HG03342 (cell line): ENCODE measurements at regions not wholly inside any gene's neighbourhood (a gene's known extent, or its start where the extent isn't known, plus 50 kb on each side); places are given as distances from the start of the nearest gene placed in this dataset.

Experiments used
- ATAC-seq: cut with Tn5 transposase; IDR thresholded peaks from one replicate; pipeline ENCODE4 v1.9.1; 2021; ENCODE audit warnings: mild to moderate bottlenecking, moderate library complexity; ENCODE audit not compliant: unreplicated experiment

DNA sequence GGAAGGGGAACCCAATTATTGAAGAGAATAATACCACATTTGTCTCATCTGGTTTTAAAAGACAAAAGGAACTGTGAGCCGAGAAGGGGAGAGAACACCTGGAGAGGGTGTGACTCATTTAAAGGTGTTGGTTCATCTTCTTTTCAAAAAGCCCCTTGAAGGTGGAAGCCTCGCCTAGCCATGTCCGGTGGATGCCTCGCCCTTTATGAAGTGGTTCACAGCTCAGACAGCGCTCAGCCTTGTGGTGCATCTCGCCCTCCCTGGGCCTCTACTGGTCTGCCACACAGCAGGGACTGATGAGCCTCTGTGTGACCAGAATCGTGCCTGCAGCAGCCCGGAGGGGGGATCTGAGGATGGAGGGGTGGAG, 290.0 kb upstream of the CXCR4 start:
- no peak for ATAC-seq

- no peak for ATAC-seq
Measured at GRCh38 chr2:136407117-136407951, 289.4 kb upstream of the CXCR4 start.

GRCh38 chr2:136404925-136405324, 287.0 kb upstream of the CXCR4 start:
- ATAC-seq: no peak

GRCh38 chr2:136404176-136404575, 286.2 kb upstream of the CXCR4 start:
- no peak for ATAC-seq

- no peak for ATAC-seq
Measured at GRCh38 chr2:136402281-136402680, 284.3 kb upstream of the CXCR4 start.

DNA sequence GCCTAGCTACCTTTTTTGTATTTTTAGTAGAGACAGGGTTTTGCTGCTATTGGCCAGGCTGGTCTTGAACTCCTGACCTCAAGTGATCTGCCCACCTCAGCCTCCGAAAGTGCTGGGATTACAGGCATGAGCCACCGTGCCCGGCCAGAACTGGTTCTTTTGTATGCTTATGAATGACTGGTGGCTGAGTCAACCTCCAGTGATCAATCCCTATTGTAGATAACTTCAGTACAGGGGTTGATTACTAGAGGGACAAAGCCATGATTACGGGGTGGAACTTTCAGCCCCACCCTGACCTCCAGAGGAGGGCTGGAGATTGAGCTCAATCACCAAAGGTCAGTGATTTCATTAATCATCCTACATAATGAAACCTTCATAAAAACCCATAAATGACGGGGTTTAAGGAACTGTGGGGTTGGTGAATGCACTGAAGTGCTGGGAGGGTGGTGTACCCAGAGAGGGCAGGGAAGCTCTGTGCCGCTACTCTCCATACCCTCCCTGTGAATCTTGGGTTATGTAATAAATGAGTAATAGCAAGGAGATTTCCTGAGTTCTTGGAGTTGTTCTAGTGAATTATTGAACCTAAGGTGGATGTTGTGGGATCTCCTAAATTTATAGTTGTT, 281.8 kb upstream of the CXCR4 start:
- no peak for ATAC-seq

GRCh38 chr2:136395582-136395981, 277.6 kb upstream of the CXCR4 start:
- ATAC-seq: no peak

DNA sequence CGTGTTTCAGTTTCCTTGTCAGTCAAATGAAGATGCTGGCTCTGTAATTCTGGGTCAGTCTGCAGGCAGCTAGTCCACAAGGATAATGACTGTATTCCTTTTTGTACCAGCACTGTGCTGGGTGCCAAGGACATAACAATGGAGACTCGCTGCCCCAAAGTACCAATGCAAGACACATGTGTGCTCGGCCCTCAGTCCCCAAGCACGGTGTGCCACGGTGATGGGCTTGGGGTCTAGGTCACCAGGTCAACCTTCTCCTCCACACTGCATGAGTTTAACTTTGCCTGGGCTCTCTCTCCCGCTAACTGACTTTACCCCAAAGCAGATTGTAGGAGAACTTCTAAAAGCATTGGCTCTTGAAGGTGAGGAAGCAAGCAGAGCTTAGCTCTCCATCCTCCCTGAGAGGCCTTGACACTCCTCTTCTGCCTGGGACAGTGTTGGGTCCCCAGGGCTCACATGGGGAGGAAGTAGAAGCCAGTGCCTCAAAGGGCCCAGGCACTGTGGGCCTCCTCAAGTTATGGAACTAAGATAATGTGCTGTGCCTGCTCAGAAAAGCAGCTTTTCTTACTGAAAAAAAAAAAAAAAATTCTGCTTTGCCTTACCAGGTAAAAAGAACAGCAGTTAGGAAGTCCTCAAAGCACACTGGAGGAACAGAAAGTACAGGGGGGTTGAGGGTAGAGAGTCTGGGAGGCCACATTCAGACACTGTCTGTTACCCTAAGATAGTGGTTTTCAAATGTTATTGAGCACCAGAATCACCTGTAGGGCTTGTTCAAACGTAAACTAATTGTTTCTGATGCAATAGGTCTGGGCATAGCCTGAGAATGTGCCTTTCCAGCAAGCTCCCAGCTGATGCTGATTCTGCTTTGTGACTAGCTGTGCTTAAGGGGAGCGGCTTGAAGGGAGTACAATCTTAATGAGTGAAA, 276.4 kb upstream of the CXCR4 start:
- ATAC-seq: peak; percentile 48

GRCh38 chr2:136393514-136393913, 275.6 kb upstream of the CXCR4 start:
- ATAC-seq: no peak

DNA sequence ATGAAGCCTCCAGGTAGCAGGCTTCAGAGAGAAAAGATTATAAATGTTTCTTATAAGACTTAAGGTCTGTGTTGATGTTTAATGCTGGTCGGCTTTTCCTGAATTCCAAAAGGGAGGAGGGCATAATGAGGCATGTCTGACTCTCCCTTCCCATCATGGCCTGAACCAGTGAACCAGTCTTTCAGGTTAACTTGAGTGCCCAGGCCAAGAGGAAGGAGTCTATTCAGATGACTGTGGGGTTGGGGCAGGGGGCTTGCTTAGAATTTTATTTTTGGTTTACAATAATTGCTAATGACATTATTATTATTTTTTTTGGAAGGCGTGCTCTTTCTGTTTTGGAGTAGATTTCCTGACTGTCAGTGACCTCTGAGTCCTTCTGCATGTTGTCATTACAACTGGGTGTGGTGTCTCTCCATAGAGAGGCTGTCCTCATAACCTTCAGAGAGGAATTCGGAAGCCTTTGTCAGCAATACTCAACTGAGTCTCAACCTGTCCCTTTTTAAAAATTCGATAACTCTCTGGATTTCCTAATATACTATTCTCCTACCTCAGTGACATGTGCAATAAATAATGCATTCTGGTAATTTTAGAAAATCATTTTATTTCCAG, 275.1 kb upstream of the CXCR4 start:
- ATAC-seq: no peak

- ATAC-seq: peak; percentile 82
Measured at GRCh38 chr2:136389809-136390208, 271.9 kb upstream of the CXCR4 start.

DNA sequence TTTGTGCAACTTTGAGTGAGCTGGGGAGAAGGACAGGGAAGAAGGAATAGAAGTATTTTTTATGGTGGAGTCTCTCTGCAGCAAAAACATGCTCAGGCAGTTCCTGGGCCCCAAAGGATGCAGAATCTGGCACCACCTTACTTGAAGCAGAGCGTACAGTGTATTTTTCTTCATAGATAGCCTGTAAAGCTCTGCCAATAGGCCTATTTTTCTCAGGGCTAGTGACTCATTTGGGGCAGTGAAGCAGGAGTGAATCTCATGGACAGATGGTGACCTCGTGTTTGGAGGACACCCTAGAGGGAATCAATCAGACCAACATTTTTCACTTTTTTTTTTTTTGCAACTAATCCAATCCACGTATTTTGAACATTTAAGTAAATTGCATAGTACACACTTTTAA, 268.1 kb upstream of the CXCR4 start:
- ATAC-seq: no peak

GRCh38 chr2:136384531-136385303, 266.8 kb upstream of the CXCR4 start:
- peak; percentile 45 for ATAC-seq

DNA sequence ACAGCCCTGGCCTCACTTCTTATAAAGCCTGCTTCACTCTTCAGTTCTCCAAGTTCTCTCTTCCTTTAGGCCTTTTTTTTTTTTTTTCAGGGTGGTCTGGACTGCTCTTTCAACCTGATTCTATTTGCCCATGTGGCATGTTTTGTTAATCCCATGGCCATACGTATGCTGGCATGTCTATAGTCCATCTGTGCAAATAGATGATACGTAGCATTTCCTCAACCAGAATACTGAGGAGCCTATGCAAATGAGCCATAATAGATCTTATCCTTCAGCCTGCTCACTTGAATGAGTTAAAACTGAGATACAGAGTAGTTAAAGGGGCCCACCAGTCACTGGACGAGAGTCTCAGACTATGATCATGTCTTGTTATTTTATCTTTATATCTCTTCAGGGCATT, 265.2 kb upstream of the CXCR4 start:
- no peak for ATAC-seq

GRCh38 chr2:136381722-136382633, 264.0 kb upstream of the CXCR4 start:
- peak; percentile 74 for ATAC-seq

- ATAC-seq: no peak
Measured at GRCh38 chr2:136381245-136381644, 263.3 kb upstream of the CXCR4 start.

DNA sequence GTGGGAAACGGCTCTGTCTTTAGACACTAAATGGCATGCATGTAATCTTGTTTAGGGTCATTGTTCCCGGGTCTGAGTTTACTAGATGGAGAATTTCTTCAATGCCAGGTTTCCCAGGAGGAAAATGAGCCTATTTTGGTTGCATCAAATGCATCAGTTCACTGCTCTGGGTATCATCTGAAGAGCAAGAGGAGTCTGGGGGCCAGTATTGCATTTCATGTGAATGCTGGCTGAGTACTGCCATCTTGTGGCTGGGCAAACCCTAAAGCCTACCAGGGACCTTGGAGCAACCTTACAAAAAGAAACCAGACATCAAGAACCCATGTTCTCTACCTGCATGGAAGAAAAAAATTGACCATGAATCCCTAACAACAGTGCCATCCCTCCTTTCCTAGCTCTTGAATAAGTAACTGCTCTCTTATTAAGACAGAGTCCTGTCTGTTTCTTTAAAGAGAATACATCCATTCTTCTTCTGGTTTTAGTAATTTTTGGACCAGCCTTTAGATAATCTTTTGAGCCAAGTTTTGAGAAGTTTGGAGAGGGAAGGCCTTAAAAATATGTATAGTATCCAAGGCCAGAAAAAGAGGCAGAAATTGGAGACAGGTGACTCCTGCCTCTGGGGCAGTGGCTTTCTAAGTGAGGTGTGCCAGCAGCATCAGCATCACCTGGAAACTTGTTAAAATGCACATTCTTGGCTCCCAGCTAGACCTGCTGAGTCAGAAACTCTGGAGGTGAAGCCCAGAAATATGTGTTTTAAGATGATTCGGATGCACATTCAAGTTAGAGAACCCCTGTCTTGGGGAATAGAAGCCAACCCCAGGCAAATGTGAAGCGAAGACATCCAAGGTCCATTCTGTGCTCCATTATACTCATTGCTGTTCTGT, 261.0 kb upstream of the CXCR4 start:
- no peak for ATAC-seq
